Left renal cortex interstitium (tissue), 4 donors: ENCODE measurements at regions not wholly inside any gene's neighbourhood (a gene's known extent, or its start where the extent isn't known, plus 50 kb on each side); places are given as distances from the start of the nearest gene placed in this dataset.
"Not testable (repeated sequence)": the region's sequence is repeated elsewhere in the genome, so short reads cannot be mapped to it uniquely, and the experiment has no call there.

Experiments used
- DNase-seq, 4 donors: peaks; one replicate each; pipeline ENCODE4 v3.0.0-alpha.2; 2013; ENCODE audit warnings: low read depth in 4 of 4, low spot score in 2 of 4, missing footprints in 1 of 4

- DNase-seq: no peak
These were observed 52.9 kb downstream of the ZBTB9 start for GRCh38 chr6:33507261-33507660.

GRCh38 chr6:33508935-33509926 lies 54.9 kb downstream of the ZBTB9 start:
- DNase-seq: peak in 1 of 4 donors; percentile 34

GRCh38 chr6:33513213-33513612 lies 58.8 kb downstream of the ZBTB9 start:
- DNase-seq: no peak

GRCh38 chr6:33516726-33517125 lies 62.4 kb downstream of the ZBTB9 start:
- no peak for DNase-seq

GRCh38 chr6:33520636-33521488 lies 59.2 kb downstream of the BAK1 start:
- DNase-seq: not testable (repeated sequence)

GRCh38 chr6:33521489-33522091 lies 58.5 kb downstream of the BAK1 start:
- DNase-seq: no peak
